Lower lobe of right lung (tissue), 2 donors: ENCODE measurements at regions not wholly inside any gene's neighbourhood (a gene's known extent, or its start where the extent isn't known, plus 50 kb on each side); places are given as distances from the start of the nearest gene placed in this dataset.

ENCODE experiments used
- ATAC-seq, 2 donors: fragments of 200-7000 bp; cut with Tn5 transposase; one replicate each; pipeline ENCODE4 v1.9.1; 2020 to 2022; ENCODE audit warnings: mild to moderate bottlenecking in 2 of 2, moderate library complexity in 2 of 2
- DNase-seq: peaks from one replicate; pipeline ENCODE4 v3.0.0-alpha.2; 2020
- H3K27ac ChIP-seq: fragments of 200-600 bp; one replicate; pipeline ENCODE4 v1.8.0; 2022
- H3K27me3 ChIP-seq: fragments of 200-600 bp; one replicate; pipeline ENCODE4 v1.8.0; 2022; ENCODE audit warnings: low read depth
- H3K36me3 ChIP-seq: fragments of 200-600 bp; one replicate; pipeline ENCODE4 v1.8.0; 2022; ENCODE audit warnings: mild to moderate bottlenecking
- H3K4me1 ChIP-seq: fragments of 200-600 bp; one replicate; pipeline ENCODE4 v1.8.0; 2022
- H3K4me3 ChIP-seq: fragments of 200-600 bp; one replicate; pipeline ENCODE4 v1.8.0; 2022; ENCODE audit warnings: mild to moderate bottlenecking
- H3K9me3 ChIP-seq: fragments of 200-600 bp; one replicate; pipeline ENCODE4 v1.8.0; 2022
- CTCF ChIP-seq: fragments of 200-600 bp; IDR thresholded peaks from one replicate; pipeline ENCODE4 v1.8.0; 2022; ENCODE audit warnings: antibody characterized with exemption, mild to moderate bottlenecking
- intact Hi-C: fragments of 100-400 bp; cut with DNase I; formaldehyde crosslinking; loops from one replicate; pipeline ENCODE4 v1.11.0; 2022
- donor health status: DM: no; HTN: yes; CAD: no; lungs with severe emphysema.

GRCh38 chr3:30372837-30373236, 233.6 kb upstream of the TGFBR2 start:
- Histone ChIP-seq H3K4me1 (peaks cover 23% of the 10 kb centered on the region), H3K9me3 (no peaks in the 10 kb centered on the region), H3K36me3 (no peaks in the 10 kb centered on the region), H3K4me3 (no peak overlapping the region), H3K27me3 (no peaks in the 10 kb centered on the region), H3K27ac (no peak overlapping the region)
- intact Hi-C loops = no loop called here
- no peak for ATAC-seq
- no peak for DNase-seq
- no peak for TF ChIP-seq CTCF

GRCh38 chr3:30384546-30385072, 221.8 kb upstream of the TGFBR2 start:
- H3K27me3 ChIP-seq = no peaks in the 10 kb centered on the region
- DNase-seq = no peak
- H3K27ac ChIP-seq = no peak overlapping the region
- intact Hi-C loops = no loop called here
- H3K4me3 ChIP-seq = no peak overlapping the region
- no peak for TF ChIP-seq CTCF
- H3K36me3 ChIP-seq = no peaks in the 10 kb centered on the region
- H3K9me3 ChIP-seq = peaks cover 3% of the 10 kb centered on the region
- ATAC-seq = no peak
- H3K4me1 ChIP-seq = no peaks in the 10 kb centered on the region

GRCh38 chr3:30393079-30393478, 213.3 kb upstream of the TGFBR2 start:
- DNase-seq (no peak), ATAC-seq (peak; percentile 74 to 94)
- Histone ChIP-seq H3K27me3 (no peaks in the 10 kb centered on the region), H3K4me3 (no peak overlapping the region), H3K4me1 (no peaks in the 10 kb centered on the region), H3K9me3 (no peaks in the 10 kb centered on the region), H3K27ac (no peak overlapping the region), H3K36me3 (no peaks in the 10 kb centered on the region)
- intact Hi-C loops = no loop called here
- no peak for TF ChIP-seq CTCF

- Histone ChIP-seq H3K36me3 (no peaks in the 10 kb centered on the region), H3K9me3 (no peaks in the 10 kb centered on the region), H3K4me3 (no peak overlapping the region), H3K27me3 (no peaks in the 10 kb centered on the region), H3K4me1 (peaks cover 11% of the 10 kb centered on the region), H3K27ac (no peak overlapping the region)
- TF ChIP-seq CTCF = no peak
- DNase-seq (no peak), ATAC-seq (peak in 1 of 2 donors; percentile 31)
- intact Hi-C loops = no loop called here
These were observed 209.4 kb upstream of the TGFBR2 start for GRCh38 chr3:30397030-30397429.

DNA sequence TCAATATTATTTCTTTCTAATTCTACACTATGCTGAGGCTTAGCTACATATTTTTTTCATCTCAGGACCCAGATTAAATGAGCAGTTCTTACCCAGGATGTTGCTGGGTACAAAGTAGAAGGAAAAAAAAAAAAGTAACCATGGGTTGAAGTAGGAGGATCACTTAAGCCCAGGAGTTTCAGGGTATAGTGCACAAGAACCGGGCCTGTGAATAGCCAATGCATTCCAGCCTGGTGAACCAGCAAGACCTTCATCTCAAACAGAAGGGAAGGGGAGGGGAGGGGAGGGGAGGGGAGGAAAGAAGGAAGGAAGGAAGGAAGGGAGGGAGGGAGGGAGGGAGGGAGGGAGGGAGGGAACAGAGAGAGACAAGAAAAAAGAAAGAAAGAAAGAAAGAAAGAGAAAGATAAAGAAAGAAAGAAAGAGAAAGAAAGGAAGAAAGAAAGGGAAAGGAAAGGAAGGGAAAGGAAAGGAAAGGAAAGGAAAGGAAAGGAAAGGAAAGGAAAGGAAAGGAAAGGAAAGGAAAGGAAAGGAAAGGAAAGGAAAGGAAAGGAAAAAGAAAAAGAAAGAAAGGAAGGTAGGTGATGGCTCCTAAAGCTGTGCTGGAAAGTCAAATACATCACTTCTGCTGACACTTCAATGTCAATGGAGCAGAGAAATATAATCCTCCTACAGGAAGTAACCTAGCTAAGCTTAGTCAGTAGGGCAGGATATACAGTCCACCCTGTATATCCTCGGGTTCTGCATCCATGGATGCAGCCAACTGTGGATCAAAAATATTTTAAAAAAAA, 206.8 kb upstream of the TGFBR2 start:
- peaks cover 11% of the 10 kb centered on the region for H3K4me1 ChIP-seq
- TF ChIP-seq CTCF = no peak
- H3K27ac ChIP-seq = no peak overlapping the region
- DNase-seq (no peak), ATAC-seq (no peak)
- no peaks in the 10 kb centered on the region for H3K36me3 ChIP-seq
- intact Hi-C loops = no loop called here
- no peaks in the 10 kb centered on the region for H3K27me3 ChIP-seq
- H3K4me3 ChIP-seq = no peak overlapping the region
- H3K9me3 ChIP-seq = no peaks in the 10 kb centered on the region
